Neutrophil (primary cell): ENCODE measurements at regions not wholly inside any gene's neighbourhood (a gene's known extent, or its start where the extent isn't known, plus 50 kb on each side); places are given as distances from the start of the nearest gene placed in this dataset.
A peak's percentile ranks its signal among the peaks of the same experiment; 100 is the strongest.

Experiments used
- H3K27ac ChIP-seq: fragments of 200-600 bp; sonication (generic); 2 replicates; pipeline ENCODE4 v1.5.1; 2016; ENCODE audit warnings: mild to moderate bottlenecking, moderate library complexity
- H3K27me3 ChIP-seq: fragments of 200-600 bp; sonication (generic); 2 replicates; pipeline ENCODE4 v1.6.0; 2016; ENCODE audit warnings: mild to moderate bottlenecking
- H3K36me3 ChIP-seq: fragments of 200-600 bp; sonication (generic); 2 replicates; pipeline ENCODE4 v1.5.1; 2017
- H3K4me1 ChIP-seq, 2 experiments: fragments of 200-600 bp in 1 of 2; sonication (generic) in 1 of 2; 1 replicate in 1 of 2; 2 replicates in 1 of 2; pipeline versions ENCODE4 v1.5.1 to v1.6.1; 2013 to 2016; ENCODE audit warnings: low read depth in 1 of 2, low read length in 1 of 2, mild to moderate bottlenecking in 1 of 2, moderate library complexity in 1 of 2; ENCODE audit not compliant: control insufficient read depth in 1 of 2, insufficient read depth in 1 of 2
- H3K4me3 ChIP-seq, 2 experiments: fragments of 200-600 bp in 1 of 2; sonication (generic) in 1 of 2; 1 replicate in 1 of 2; 2 replicates in 1 of 2; pipeline ENCODE4 v1.5.1; 2013 to 2016; ENCODE audit warnings: low read depth in 1 of 2, low read length in 1 of 2, mild to moderate bottlenecking in 1 of 2, moderate library complexity in 1 of 2
- H3K9me3 ChIP-seq: fragments of 200-600 bp; sonication (generic); 2 replicates; pipeline ENCODE4 v1.5.1; 2016
- TF ChIP-seq, protein P1 (sequence below): fragments of 200-600 bp; sonication (generic); IDR thresholded peaks from 2 replicates; pipeline ENCODE4 v1.5.1; 2016; ENCODE audit warnings: antibody characterized with exemption

DNA sequence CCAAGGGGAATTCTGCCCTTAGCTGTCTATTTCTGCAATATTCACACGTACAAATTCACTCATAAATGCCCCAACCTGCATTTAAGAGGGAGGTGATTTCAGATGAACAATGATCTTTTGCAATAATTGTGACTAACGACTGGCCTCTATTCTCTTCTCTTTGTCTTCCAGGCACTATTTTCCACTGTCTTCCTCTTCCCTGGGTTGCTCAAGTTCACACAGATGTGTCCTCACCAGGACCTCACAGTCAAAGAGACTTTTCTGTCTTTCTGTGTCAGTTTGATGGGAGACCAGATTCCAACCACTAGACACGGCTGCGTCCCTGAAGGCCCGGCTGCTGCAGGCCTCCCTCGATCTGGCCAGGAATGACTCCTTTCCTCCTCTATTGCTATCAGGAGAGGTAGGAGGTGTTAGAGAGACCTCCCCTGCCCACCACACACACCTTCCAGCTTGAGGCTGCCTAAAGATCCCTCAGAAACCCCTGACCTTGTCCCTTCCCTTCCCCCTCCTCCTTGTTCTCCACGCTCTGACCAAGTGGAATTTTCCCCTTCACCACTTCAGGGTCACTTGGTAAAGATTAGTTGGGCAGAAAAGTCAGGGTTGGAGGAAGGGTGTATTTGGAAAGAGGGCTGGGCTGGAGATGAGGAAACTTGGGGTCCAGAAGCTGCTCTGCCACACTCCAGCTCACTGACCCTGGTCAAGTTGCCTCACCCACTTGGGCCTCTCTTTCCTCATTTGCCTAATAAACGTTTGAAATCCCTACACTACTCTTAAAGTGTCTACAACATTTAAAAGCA, 109.2 kb upstream of the COPS8 start:
- no peaks in the 10 kb centered on the region for H3K36me3 ChIP-seq
- peak overlapping the region; percentile 23 to 34 for H3K4me3 ChIP-seq
- H3K27me3 ChIP-seq: no peaks in the 10 kb centered on the region
- H3K9me3 ChIP-seq: no peaks in the 10 kb centered on the region
- H3K4me1 ChIP-seq: peaks cover 75 to 76% of the 10 kb centered on the region in 2 experiments
- H3K27ac ChIP-seq: peak overlapping the region; percentile 87
- TF ChIP-seq, protein P1, sequence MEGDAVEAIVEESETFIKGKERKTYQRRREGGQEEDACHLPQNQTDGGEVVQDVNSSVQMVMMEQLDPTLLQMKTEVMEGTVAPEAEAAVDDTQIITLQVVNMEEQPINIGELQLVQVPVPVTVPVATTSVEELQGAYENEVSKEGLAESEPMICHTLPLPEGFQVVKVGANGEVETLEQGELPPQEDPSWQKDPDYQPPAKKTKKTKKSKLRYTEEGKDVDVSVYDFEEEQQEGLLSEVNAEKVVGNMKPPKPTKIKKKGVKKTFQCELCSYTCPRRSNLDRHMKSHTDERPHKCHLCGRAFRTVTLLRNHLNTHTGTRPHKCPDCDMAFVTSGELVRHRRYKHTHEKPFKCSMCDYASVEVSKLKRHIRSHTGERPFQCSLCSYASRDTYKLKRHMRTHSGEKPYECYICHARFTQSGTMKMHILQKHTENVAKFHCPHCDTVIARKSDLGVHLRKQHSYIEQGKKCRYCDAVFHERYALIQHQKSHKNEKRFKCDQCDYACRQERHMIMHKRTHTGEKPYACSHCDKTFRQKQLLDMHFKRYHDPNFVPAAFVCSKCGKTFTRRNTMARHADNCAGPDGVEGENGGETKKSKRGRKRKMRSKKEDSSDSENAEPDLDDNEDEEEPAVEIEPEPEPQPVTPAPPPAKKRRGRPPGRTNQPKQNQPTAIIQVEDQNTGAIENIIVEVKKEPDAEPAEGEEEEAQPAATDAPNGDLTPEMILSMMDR: no peak

- Histone ChIP-seq H3K36me3 (no peaks in the 10 kb centered on the region), H3K27ac (peak overlapping the region; percentile 87), H3K27me3 (no peaks in the 10 kb centered on the region), H3K4me1 (peaks cover 67 to 68% of the 10 kb centered on the region in 2 experiments), H3K4me3 (peak overlapping the region in 1 of 2 experiments; percentile 23), H3K9me3 (no peaks in the 10 kb centered on the region)
- TF ChIP-seq, protein P1: no peak
Measured at GRCh38 chr2:236977063-236977851, 108.4 kb upstream of the COPS8 start.

DNA sequence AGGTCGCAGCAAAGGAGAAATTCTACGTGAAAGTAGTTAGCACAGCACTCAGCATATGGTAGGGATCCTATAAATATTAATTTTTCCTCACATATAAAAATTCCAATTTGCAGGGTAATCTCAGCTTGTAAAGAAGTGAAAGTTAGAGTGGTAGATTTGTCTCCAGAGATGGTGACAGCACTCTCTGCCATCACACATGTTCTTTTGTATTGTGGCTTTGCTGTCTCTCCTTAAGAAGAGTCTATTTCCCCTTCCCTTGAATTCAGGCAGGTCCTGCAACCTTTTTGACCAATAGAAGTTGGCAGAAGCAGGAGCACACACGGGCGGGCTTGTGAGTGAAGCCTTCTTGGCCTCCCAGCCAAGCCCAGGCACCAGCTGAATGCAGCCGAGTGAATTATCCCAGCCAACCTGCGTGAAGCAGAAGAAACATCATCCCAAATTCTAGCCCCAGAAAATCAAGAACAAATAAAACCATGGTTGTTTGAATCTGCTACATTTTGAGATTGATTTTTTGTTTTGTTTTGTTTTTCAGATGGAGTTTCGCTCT, 107.8 kb upstream of the COPS8 start:
- H3K27ac ChIP-seq: peak overlapping the region; percentile 87
- no peaks in the 10 kb centered on the region for H3K27me3 ChIP-seq
- TF ChIP-seq, protein P1: no peak
- no peaks in the 10 kb centered on the region for H3K36me3 ChIP-seq
- no peaks in the 10 kb centered on the region for H3K9me3 ChIP-seq
- H3K4me1 ChIP-seq: peaks cover 60 to 62% of the 10 kb centered on the region in 2 experiments
- no peak overlapping the region for H3K4me3 ChIP-seq

- no peaks in the 10 kb centered on the region for H3K9me3 ChIP-seq
- TF ChIP-seq, protein P1: no peak
Measured at GRCh38 chr2:236979664-236980063, 106.0 kb upstream of the COPS8 start.

GRCh38 chr2:236980961-236981360, 104.7 kb upstream of the COPS8 start:
- peaks cover 30 to 31% of the 10 kb centered on the region in 2 experiments for H3K4me1 ChIP-seq
- TF ChIP-seq, protein P1: no peak
- H3K27me3 ChIP-seq: no peaks in the 10 kb centered on the region

More at GRCh38 chr2:236979664-236980063, 106.0 kb upstream of the COPS8 start:
- Histone ChIP-seq H3K27me3 (no peaks in the 10 kb centered on the region), H3K36me3 (no peaks in the 10 kb centered on the region), H3K27ac (no peak overlapping the region), H3K4me1 (peaks cover 43 to 44% of the 10 kb centered on the region in 2 experiments), H3K4me3 (no peak overlapping the region)

More at GRCh38 chr2:236980961-236981360, 104.7 kb upstream of the COPS8 start:
- H3K4me3 ChIP-seq: no peak overlapping the region
- H3K9me3 ChIP-seq: no peaks in the 10 kb centered on the region
- H3K27ac ChIP-seq: no peak overlapping the region
- no peaks in the 10 kb centered on the region for H3K36me3 ChIP-seq
